OCI-LY3 (cell line): ENCODE measurements at regions not wholly inside any gene's neighbourhood (a gene's known extent, or its start where the extent isn't known, plus 50 kb on each side); places are given as distances from the start of the nearest gene placed in this dataset.

Experiments used
- H2AFZ ChIP-seq: fragments of 200-600, 300-600 bp; shearing (Covaris generic); 2 replicates; pipeline ENCODE4 v1.6.0; 2014; ENCODE audit warnings: antibody characterized with exemption, low read depth, low read length
- H3K27ac ChIP-seq: fragments of 200-600, 300-600 bp; sonication (generic); 2 replicates; pipeline ENCODE4 v1.5.1; 2014; ENCODE audit warnings: mild to moderate bottlenecking, low read length, moderate library complexity, mixed read lengths
- H3K27me3 ChIP-seq: fragments of 200-600, 300-600 bp; sonication (generic); 2 replicates; pipeline ENCODE4 v1.6.1; 2014; ENCODE audit warnings: low read depth, low read length, mixed read lengths
- H3K36me3 ChIP-seq: fragments of 200-600, 300-600 bp; sonication (generic); replicated peaks from 2 replicates; pipeline ENCODE3; 2014; ENCODE audit warnings: low read depth, low read length, mixed read lengths
- H3K4me1 ChIP-seq: fragments of 300-600, 200-600 bp; sonication (generic); 2 replicates; pipeline ENCODE4 v1.6.1; 2014; ENCODE audit warnings: low read length, mixed read lengths
- H3K4me2 ChIP-seq: fragments of 200-600, 300-600 bp; sonication (generic); 2 replicates; pipeline ENCODE4 v1.6.1; 2014; ENCODE audit warnings: low read length, mixed read lengths
- H3K4me3 ChIP-seq: fragments of 300-600, 200-600 bp; sonication (generic); 2 replicates; pipeline ENCODE4 v1.5.1; 2014; ENCODE audit warnings: antibody characterized with exemption, mild to moderate bottlenecking, low read length, moderate library complexity
- H3K79me2 ChIP-seq: fragments of 300-600, 200-600 bp; shearing (Covaris generic); 2 replicates; pipeline ENCODE4 v1.6.1; 2014; ENCODE audit warnings: mild to moderate bottlenecking, low read length, mixed read lengths
- H3K9ac ChIP-seq: fragments of 300-600, 200-600 bp; shearing (Covaris generic); 2 replicates; pipeline ENCODE4 v1.6.0; 2014; ENCODE audit warnings: mild to moderate bottlenecking, low read length, moderate library complexity
- H3K9me3 ChIP-seq: fragments of 200-600, 300-600 bp; shearing (Covaris generic); 2 replicates; pipeline ENCODE4 v1.6.1; 2014; ENCODE audit warnings: low read length, mixed read lengths; ENCODE audit not compliant: insufficient read depth
- H4K20me1 ChIP-seq: fragments of 200-600, 300-600 bp; sonication (generic); 2 replicates; pipeline ENCODE4 v1.6.1; 2016; ENCODE audit warnings: low read length, mixed read lengths; ENCODE audit not compliant: insufficient read depth
- CTCF ChIP-seq: fragments of 200-600, 300-600 bp; sonication (generic); IDR thresholded peaks from 2 replicates; pipeline ENCODE4 v1.5.1; 2014; ENCODE audit warnings: antibody characterized with exemption, low read length, low read depth
- EZH2phosphoT487 ChIP-seq: fragments of 200-600 bp; shearing (Covaris generic); IDR thresholded peaks from 2 replicates; pipeline ENCODE4 v1.6.1; 2018; ENCODE audit warnings: antibody characterized with exemption, mixed run types, low read depth

DNA sequence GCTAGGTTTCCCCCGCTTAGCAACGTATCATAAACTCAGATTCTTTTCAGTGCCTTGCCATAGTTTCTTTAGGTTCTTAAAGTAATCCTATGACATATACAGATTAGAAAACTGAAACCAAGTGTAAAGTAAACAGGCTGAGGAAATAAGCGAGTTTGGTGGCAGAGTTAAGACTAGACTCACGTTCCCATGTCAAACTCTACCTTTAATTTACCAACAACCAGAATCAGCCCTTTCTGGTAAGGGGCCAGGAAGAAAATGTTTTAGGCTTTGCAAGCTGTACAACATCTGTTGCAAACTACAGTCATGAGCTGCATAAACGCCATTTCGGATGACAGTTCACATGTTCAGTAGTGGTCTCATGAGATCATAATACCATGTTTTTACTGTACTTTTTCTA lies 128.0 kb upstream of the PRICKLE2 start:
- H3K27ac ChIP-seq: no peak overlapping the region
- H3K27me3 ChIP-seq: no peaks in the 10 kb centered on the region
- H3K4me1 ChIP-seq: peaks cover 14% of the 10 kb centered on the region
- H3K4me2 ChIP-seq: no peak overlapping the region
- no peak overlapping the region for H3K9ac ChIP-seq
- no peak overlapping the region for H2AFZ ChIP-seq
- no peaks in the 10 kb centered on the region for H3K9me3 ChIP-seq
- no peaks in the 10 kb centered on the region for H3K36me3 ChIP-seq
- H3K79me2 ChIP-seq: no peaks in the 10 kb centered on the region
- H4K20me1 ChIP-seq: no peaks in the 10 kb centered on the region
- no peak for TF ChIP-seq CTCF
- TF ChIP-seq EZH2phosphoT487: no peak
- no peak overlapping the region for H3K4me3 ChIP-seq

- H3K9me3 ChIP-seq: no peaks in the 10 kb centered on the region
- no peak overlapping the region for H3K4me2 ChIP-seq
- no peak overlapping the region for H3K4me3 ChIP-seq
- H3K9ac ChIP-seq: no peak overlapping the region
- H2AFZ ChIP-seq: no peak overlapping the region
- H3K4me1 ChIP-seq: peaks cover 14% of the 10 kb centered on the region
- TF ChIP-seq EZH2phosphoT487 (no peak), CTCF (no peak)
- no peaks in the 10 kb centered on the region for H3K79me2 ChIP-seq
- H3K27ac ChIP-seq: no peak overlapping the region
- no peaks in the 10 kb centered on the region for H4K20me1 ChIP-seq
- H3K36me3 ChIP-seq: no peaks in the 10 kb centered on the region
- H3K27me3 ChIP-seq: 0 out of 2 replicates have a peak, but pooled peaks cover 3% of the 10 kb centered on the region
These were observed 127.3 kb upstream of the PRICKLE2 start for GRCh38 chr3:64352639-64352992.

- TF ChIP-seq CTCF: no peak
- no peak for TF ChIP-seq EZH2phosphoT487
- Histone ChIP-seq H3K4me1 (peaks cover 14% of the 10 kb centered on the region), H3K79me2 (no peaks in the 10 kb centered on the region), H4K20me1 (no peaks in the 10 kb centered on the region), H3K9ac (no peak overlapping the region), H2AFZ (no peak overlapping the region), H3K36me3 (no peaks in the 10 kb centered on the region), H3K4me2 (no peak overlapping the region), H3K4me3 (no peak overlapping the region), H3K9me3 (no peaks in the 10 kb centered on the region), H3K27ac (no peak overlapping the region), H3K27me3 (0 out of 2 replicates have a peak, but pooled peaks cover 4% of the 10 kb centered on the region)
These were observed 126.7 kb upstream of the PRICKLE2 start for GRCh38 chr3:64351713-64352638.

DNA sequence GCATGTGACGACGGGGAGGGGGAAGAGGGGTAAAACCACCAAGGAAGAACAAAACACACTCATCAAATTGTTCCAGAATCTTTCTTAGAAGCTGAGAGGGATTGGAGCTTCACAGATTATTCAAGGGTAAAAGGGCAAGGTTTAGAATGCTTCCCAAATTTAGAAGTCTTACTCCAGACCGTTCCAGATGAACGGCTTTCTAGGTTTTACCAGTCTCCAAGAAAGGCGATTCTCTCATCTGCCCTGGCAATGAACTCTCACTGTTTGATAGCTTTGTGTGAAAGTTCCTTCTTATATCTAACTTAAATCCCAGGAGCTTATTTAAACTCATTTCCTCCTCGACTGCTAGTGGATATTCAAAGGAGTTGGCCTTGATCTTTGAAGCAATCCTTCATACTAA lies 124.3 kb upstream of the PRICKLE2 start:
- H3K9me3 ChIP-seq: no peaks in the 10 kb centered on the region
- H2AFZ ChIP-seq: no peak overlapping the region
- no peaks in the 10 kb centered on the region for H3K79me2 ChIP-seq
- no peak overlapping the region for H3K9ac ChIP-seq
- no peaks in the 10 kb centered on the region for H4K20me1 ChIP-seq
- peaks cover 8% of the 10 kb centered on the region for H3K4me1 ChIP-seq
- H3K27ac ChIP-seq: no peak overlapping the region
- H3K36me3 ChIP-seq: no peaks in the 10 kb centered on the region
- H3K4me2 ChIP-seq: no peak overlapping the region
- peaks cover 4% of the 10 kb centered on the region; the same call in 1 of the 2 replicates for H3K27me3 ChIP-seq
- H3K4me3 ChIP-seq: no peak overlapping the region
- TF ChIP-seq CTCF: no peak
- TF ChIP-seq EZH2phosphoT487: no peak
